IMR-90 (cell line): ENCODE measurements at regions not wholly inside any gene's neighbourhood (a gene's known extent, or its start where the extent isn't known, plus 50 kb on each side); places are given as distances from the start of the nearest gene placed in this dataset.

ENCODE experiments used
- ATAC-seq: fragments of 200-7000 bp; cut with Tn5 transposase; 2 replicates; pipeline ENCODE4 v1.9.1; 2020; ENCODE audit warnings: low read depth, mild to moderate bottlenecking, moderate library complexity
- BruUV-seq: library from RNA; stranded (reverse); fragments of 400-500 nt; replicated peaks from 2 replicates; lab custom pipeline; 2021; lab: Mats Ljungman, UMichigan
- CTCF ChIA-PET: fragments of 300-600 bp; formaldehyde crosslinking; extraction: SDS; loops from one replicate; lab custom pipeline; 2021; ENCODE audit warnings: antibody characterized with exemption; lab: Yijun Ruan, JAX
- POLR2A ChIA-PET: fragments of 300-600 bp; sonication (Branson Sonifier 250); formaldehyde crosslinking; loops from one replicate; lab custom pipeline; 2022; ENCODE audit warnings: antibody characterized with exemption; ENCODE audit not compliant: unreplicated experiment; lab: Charles Lee
- DNase-seq: peaks from one replicate; pipeline ENCODE4 v3.0.0; 2013
- H2AFZ ChIP-seq: replicated peaks from 2 replicates; pipeline ENCODE3; 2013; ENCODE audit warnings: low read length, mild to moderate bottlenecking; ENCODE audit not compliant: poor library complexity
- H2AK5ac ChIP-seq: 2 replicates; pipeline ENCODE4 v1.6.1; 2013; ENCODE audit warnings: low read depth, low read length, inconsistent platforms
- H2AK9ac ChIP-seq: replicated peaks from 2 replicates; pipeline ENCODE3; 2013; ENCODE audit warnings: mild to moderate bottlenecking, low read depth, low read length, moderate library complexity; ENCODE audit not compliant: poor library complexity
- H2BK120ac ChIP-seq: 2 replicates; pipeline ENCODE4 v1.6.1; 2013; ENCODE audit warnings: low read depth, low read length, inconsistent platforms
- H2BK15ac ChIP-seq: 3 replicates; pipeline ENCODE4 v1.6.1; 2013; ENCODE audit warnings: low read depth, low read length, inconsistent platforms
- H2BK20ac ChIP-seq: 2 replicates; pipeline ENCODE4 v1.6.1; 2013; ENCODE audit warnings: low read depth, mild to moderate bottlenecking, inconsistent platforms, low read length, moderate library complexity
- H2BK5ac ChIP-seq: 2 replicates; pipeline ENCODE4 v1.6.1; 2013; ENCODE audit warnings: mild to moderate bottlenecking, low read depth, low read length, inconsistent platforms; ENCODE audit not compliant: poor library complexity, severe bottlenecking
- H3K14ac ChIP-seq: replicated peaks from 2 replicates; pipeline ENCODE4 v1.6.1; 2013; ENCODE audit warnings: low read depth, low read length, inconsistent platforms
- H3K18ac ChIP-seq: 2 replicates; pipeline ENCODE4 v1.6.1; 2013; ENCODE audit warnings: low read depth, low read length, control low read depth
- H3K23ac ChIP-seq: 2 replicates; pipeline ENCODE4 v1.6.1; 2013; ENCODE audit warnings: low read depth, low read length, inconsistent platforms
- H3K27ac ChIP-seq: 2 replicates; pipeline ENCODE4 v1.5.1; 2013; ENCODE audit warnings: mild to moderate bottlenecking, control low read depth, low read length; ENCODE audit not compliant: insufficient read depth
- H3K27me3 ChIP-seq: 2 replicates; pipeline ENCODE4 v1.6.1; 2013; ENCODE audit warnings: low read length; ENCODE audit not compliant: control insufficient read depth, insufficient read depth
- H3K36me3 ChIP-seq: 2 replicates; pipeline ENCODE4 v1.6.1; 2013; ENCODE audit warnings: low read length, mixed read lengths; ENCODE audit not compliant: control insufficient read depth, insufficient read depth
- H3K4ac ChIP-seq: 2 replicates; pipeline ENCODE4 v1.6.1; 2013; ENCODE audit warnings: low read depth, low read length, inconsistent platforms
- H3K4me1 ChIP-seq: 2 replicates; pipeline ENCODE4 v1.6.1; 2013; ENCODE audit warnings: low read length, mixed read lengths; ENCODE audit not compliant: control insufficient read depth, insufficient read depth
- H3K4me2 ChIP-seq: 2 replicates; pipeline ENCODE4 v1.6.1; 2013; ENCODE audit warnings: low read depth, mild to moderate bottlenecking, control low read depth, low read length, moderate library complexity
- H3K4me3 ChIP-seq: 2 replicates; pipeline ENCODE4 v1.5.1; 2013; ENCODE audit warnings: low read depth, mild to moderate bottlenecking, control low read depth, low read length, moderate library complexity; ENCODE audit not compliant: insufficient read depth
- H3K56ac ChIP-seq: 2 replicates; pipeline ENCODE4 v1.6.1; 2013; ENCODE audit warnings: low read length, inconsistent platforms; ENCODE audit not compliant: insufficient read depth; ENCODE audit errors: extremely low read depth
- H3K79me1 ChIP-seq, 2 experiments: 2 replicates each; pipeline ENCODE4 v1.6.1; 2013; ENCODE audit warnings: low read length in 2 of 2, inconsistent platforms in 1 of 2, low read depth in 1 of 2
- H3K9ac ChIP-seq: 2 replicates; pipeline ENCODE4 v1.6.1; 2013; ENCODE audit warnings: low read depth, low read length, control low read depth
- H3K9me1 ChIP-seq: 2 replicates; pipeline ENCODE4 v1.6.1; 2013; ENCODE audit warnings: low read length, inconsistent platforms; ENCODE audit not compliant: insufficient read depth
- H3K9me3 ChIP-seq: 2 replicates; pipeline ENCODE4 v1.6.1; 2013; ENCODE audit warnings: low read length; ENCODE audit not compliant: control insufficient read depth, insufficient read depth
- H4K20me1 ChIP-seq: 2 replicates; pipeline ENCODE4 v1.6.1; 2013; ENCODE audit warnings: low read length, inconsistent platforms; ENCODE audit not compliant: insufficient read depth
- H4K5ac ChIP-seq: 2 replicates; pipeline ENCODE4 v1.6.1; 2013; ENCODE audit warnings: mild to moderate bottlenecking, low read depth, low read length, control low read depth
- H4K8ac ChIP-seq, 2 experiments: 2 replicates each; pipeline ENCODE4 v1.6.1; 2013; ENCODE audit warnings: low read depth in 2 of 2, low read length in 2 of 2, control low read depth in 1 of 2, inconsistent platforms in 1 of 2
- H4K91ac ChIP-seq: 2 replicates; pipeline ENCODE4 v1.6.1; 2013; ENCODE audit warnings: low read depth, low read length, inconsistent platforms; ENCODE audit not compliant: insufficient read depth
- CHD1 ChIP-seq: IDR thresholded peaks from 2 replicates; pipeline ENCODE4 v1.6.1; 2012; ENCODE audit warnings: low read depth, low read length, improper control_type of control experiment
- FOS ChIP-seq: fragments of 150-350 bp; IDR thresholded peaks from 2 replicates; pipeline ENCODE4 v1.6.1; 2016; ENCODE audit warnings: low read depth, low read length
- MAFK ChIP-seq: IDR thresholded peaks from 2 replicates; pipeline ENCODE4 v1.6.1; 2012; ENCODE audit warnings: low read depth, low read length, improper control_type of control experiment
- MXI1 ChIP-seq: IDR thresholded peaks from 2 replicates; pipeline ENCODE4 v1.6.1; 2012; ENCODE audit warnings: low read depth, mild to moderate bottlenecking, low read length, moderate library complexity, borderline replicate concordance
- NFE2L2 ChIP-seq: fragments of 150-350 bp; IDR thresholded peaks from 2 replicates; pipeline ENCODE4 v1.6.1; 2016; ENCODE audit warnings: low read depth, mild to moderate bottlenecking, low read length
- POLR2A ChIP-seq: IDR thresholded peaks from 2 replicates; pipeline ENCODE4 v1.6.1; 2012; ENCODE audit warnings: mild to moderate bottlenecking, low read depth, low read length
- RFX5 ChIP-seq: IDR thresholded peaks from 2 replicates; pipeline ENCODE4 v1.8.0; 2012; ENCODE audit warnings: low read depth, mild to moderate bottlenecking, low read length, moderate library complexity
- WGBS, 2 experiments: methylation state at CpG; one replicate each; pipeline versions ENCODE4 v1.1.5 to v1.1.7; 2013; ENCODE audit warnings: missing lambda C conversion rate in 2 of 2; ENCODE audit not compliant: insufficient read length in 1 of 2; ENCODE audit errors: extremely low coverage in 2 of 2; 5-methylcytosine and 5-hydroxymethylcytosine counted together
- dilution Hi-C: fragments of 300-500 bp; cut with HindIII; formaldehyde crosslinking; loops from one replicate; pipeline ENCODE4 v1.14.3; 2018; ENCODE audit warnings: low sequenced_read_pairs; ENCODE audit not compliant: unreplicated experiment
- in situ Hi-C: fragments of 300-500 bp; cut with MboI; formaldehyde crosslinking; loops from 3 replicates; pipeline ENCODE4 v1.14.3; 2019; ENCODE audit warnings: low sequenced_read_pairs, inconsistent platforms, mixed read lengths
- intact Hi-C: fragments of 100-400 bp; cut with micrococcal nuclease; formaldehyde crosslinking; loops from 2 replicates; pipeline ENCODE4 v1.10.0; 2022
- TF ChIP-seq, protein P1 (sequence below): fragments of 150-350 bp; IDR thresholded peaks from 2 replicates; pipeline ENCODE4 v1.6.1; 2016; ENCODE audit warnings: low read depth, mild to moderate bottlenecking, low read length, moderate library complexity, borderline replicate concordance
- TF ChIP-seq, protein P2 (sequence below): fragments of 150-350 bp; IDR thresholded peaks from 2 replicates; pipeline ENCODE4 v1.6.1; 2017; ENCODE audit warnings: mild to moderate bottlenecking, antibody characterized with exemption, low read length, low read depth

DNA sequence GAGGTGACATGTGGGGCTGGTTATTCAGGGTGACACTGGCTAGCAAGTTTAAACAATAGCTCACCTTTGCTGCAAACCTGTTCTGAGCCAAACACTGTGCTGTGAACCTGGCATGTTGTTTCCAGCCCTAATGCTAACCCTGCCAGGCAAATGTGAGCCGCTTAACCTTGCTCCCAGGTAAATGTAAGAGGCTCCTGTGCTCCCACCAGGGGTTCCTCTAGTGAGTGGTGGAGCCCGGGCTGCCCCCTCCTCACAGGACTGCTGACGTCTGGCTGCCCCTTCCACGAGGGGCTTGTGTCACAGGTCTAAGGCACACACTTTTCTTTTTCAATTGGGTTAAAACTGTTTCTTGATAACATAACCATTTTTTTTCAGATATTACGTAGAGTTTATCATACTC lies 223.7 kb downstream of the DCDC2C start:
- BruUV-seq, result no TSS peak
- Histone ChIP-seq H3K4me1 (no peaks in the 10 kb centered on the region), H2AFZ (no peak overlapping the region), H4K20me1 (no peaks in the 10 kb centered on the region), H2AK9ac (no peak overlapping the region), H2BK5ac (no peak overlapping the region), H3K4me3 (no peak overlapping the region), H3K27ac (no peak overlapping the region), H3K27me3 (no peaks in the 10 kb centered on the region), H4K8ac (no peak overlapping the region), H3K4ac (no peak overlapping the region), H3K79me1 (no peaks in the 10 kb centered on the region), H3K9me3 (peaks cover 14% of the 10 kb centered on the region; the same call in 1 of the 2 replicates), H3K14ac (no peak overlapping the region), H4K91ac (no peak overlapping the region), H2BK20ac (no peak overlapping the region), H3K36me3 (no peaks in the 10 kb centered on the region), H2BK120ac (no peak overlapping the region), H3K23ac (no peak overlapping the region), H3K9ac (no peak overlapping the region), H3K9me1 (no peaks in the 10 kb centered on the region), H3K56ac (no peak overlapping the region), H3K4me2 (no peak overlapping the region), H4K5ac (no peak overlapping the region), H2BK15ac (no peak overlapping the region), H2AK5ac (no peak overlapping the region), H3K18ac (no peak overlapping the region)
- POLR2A ChIA-PET, result no interaction called here
- no CpG with 5 or more reads among the region's 5 CpGs for WGBS, 2 experiments
- intact Hi-C loops (no loop called here), dilution Hi-C loops (no loop called here), in situ Hi-C loops (no loop called here)
- no peak for TF ChIP-seq MAFK
- TF ChIP-seq, protein P1, sequence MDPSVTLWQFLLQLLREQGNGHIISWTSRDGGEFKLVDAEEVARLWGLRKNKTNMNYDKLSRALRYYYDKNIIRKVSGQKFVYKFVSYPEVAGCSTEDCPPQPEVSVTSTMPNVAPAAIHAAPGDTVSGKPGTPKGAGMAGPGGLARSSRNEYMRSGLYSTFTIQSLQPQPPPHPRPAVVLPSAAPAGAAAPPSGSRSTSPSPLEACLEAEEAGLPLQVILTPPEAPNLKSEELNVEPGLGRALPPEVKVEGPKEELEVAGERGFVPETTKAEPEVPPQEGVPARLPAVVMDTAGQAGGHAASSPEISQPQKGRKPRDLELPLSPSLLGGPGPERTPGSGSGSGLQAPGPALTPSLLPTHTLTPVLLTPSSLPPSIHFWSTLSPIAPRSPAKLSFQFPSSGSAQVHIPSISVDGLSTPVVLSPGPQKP, result no peak
- no peak for TF ChIP-seq POLR2A
- TF ChIP-seq NFE2L2, result no peak
- TF ChIP-seq MXI1, result no peak
- no peak for TF ChIP-seq CHD1
- TF ChIP-seq, protein P2, sequence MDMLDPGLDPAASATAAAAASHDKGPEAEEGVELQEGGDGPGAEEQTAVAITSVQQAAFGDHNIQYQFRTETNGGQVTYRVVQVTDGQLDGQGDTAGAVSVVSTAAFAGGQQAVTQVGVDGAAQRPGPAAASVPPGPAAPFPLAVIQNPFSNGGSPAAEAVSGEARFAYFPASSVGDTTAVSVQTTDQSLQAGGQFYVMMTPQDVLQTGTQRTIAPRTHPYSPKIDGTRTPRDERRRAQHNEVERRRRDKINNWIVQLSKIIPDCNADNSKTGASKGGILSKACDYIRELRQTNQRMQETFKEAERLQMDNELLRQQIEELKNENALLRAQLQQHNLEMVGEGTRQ, result no peak
- TF ChIP-seq RFX5, result no peak
- TF ChIP-seq FOS, result no peak
- DNase-seq (no peak), ATAC-seq (no peak)
- CTCF ChIA-PET, result no interaction called here
